ENCODE measurements at regions not wholly inside any gene's neighbourhood (a gene's known extent, or its start where the extent isn't known, plus 50 kb on each side); places are given as distances from the start of the nearest gene placed in this dataset.

- intact Hi-C loops (cut with DNase I), result no loop called here
- H3K9me3 ChIP-seq, result no peaks in the 10 kb centered on the region
- no peaks in the 10 kb centered on the region for H3K36me3 ChIP-seq
- TF ChIP-seq POLR2A (IDR thresholded peaks at IDR 0.05) (no peak), CTCF (IDR thresholded peaks at IDR 0.05) (no peak), EP300 (IDR thresholded peaks at IDR 0.05) (no peak)
- H3K4me3 ChIP-seq, result no peak overlapping the region
- WGBS, 3 donors, result 73 to 84% (median 83%) methylated on average over 6 of the region's 6 CpGs
- H3K27me3 ChIP-seq, result no peaks in the 10 kb centered on the region
- DNase-seq, result no peak
- H3K27ac ChIP-seq, result no peak overlapping the region
- no peaks in the 10 kb centered on the region for H3K4me1 ChIP-seq (ENCODE audit: insufficient read depth)
Measured at GRCh38 chr22:27260087-27260698, 541.4 kb downstream of the MN1 start.

GRCh38 chr22:27262361-27262760 is 539.2 kb downstream of the MN1 start:
- H3K27me3 ChIP-seq, result no peaks in the 10 kb centered on the region
- TF ChIP-seq EP300 (IDR thresholded peaks at IDR 0.05) (no peak), CTCF (IDR thresholded peaks at IDR 0.05) (no peak), POLR2A (IDR thresholded peaks at IDR 0.05) (no peak)
- no peaks in the 10 kb centered on the region for H3K36me3 ChIP-seq
- intact Hi-C loops (cut with DNase I), result no loop called here
- no peak overlapping the region for H3K4me3 ChIP-seq
- DNase-seq, result no peak
- no peak overlapping the region for H3K27ac ChIP-seq
- H3K9me3 ChIP-seq, result no peaks in the 10 kb centered on the region
- 20 to 35% (median 24%) methylated on average over 10 of the region's 10 CpGs for WGBS, 3 donors
- H3K4me1 ChIP-seq (ENCODE audit: insufficient read depth), result no peaks in the 10 kb centered on the region

- H3K27me3 ChIP-seq, result no peaks in the 10 kb centered on the region
- DNase-seq, result no peak
- no peaks in the 10 kb centered on the region for H3K9me3 ChIP-seq
- intact Hi-C loops (cut with DNase I), result no loop called here
- 73 to 75% (median 75%) methylated on average over 6 of the region's 6 CpGs for WGBS, 3 donors
- TF ChIP-seq EP300 (IDR thresholded peaks at IDR 0.05), result no peak
- no peak for TF ChIP-seq POLR2A (IDR thresholded peaks at IDR 0.05)
- TF ChIP-seq CTCF (IDR thresholded peaks at IDR 0.05), result no peak
- H3K4me3 ChIP-seq, result no peak overlapping the region
- no peak overlapping the region for H3K27ac ChIP-seq
- no peaks in the 10 kb centered on the region for H3K36me3 ChIP-seq
- no peaks in the 10 kb centered on the region for H3K4me1 ChIP-seq (ENCODE audit: insufficient read depth)
Measured at GRCh38 chr22:27264184-27264583, 537.4 kb downstream of the MN1 start.

- Histone ChIP-seq H3K27me3 (no peaks in the 10 kb centered on the region), H3K36me3 (no peaks in the 10 kb centered on the region), H3K4me1 (ENCODE audit: insufficient read depth) (peaks cover 5% of the 10 kb centered on the region), H3K4me3 (no peak overlapping the region), H3K27ac (no peak overlapping the region), H3K9me3 (no peaks in the 10 kb centered on the region)
- TF ChIP-seq CTCF (IDR thresholded peaks at IDR 0.05), result no peak
- no peak for TF ChIP-seq POLR2A (IDR thresholded peaks at IDR 0.05)
- no peak for TF ChIP-seq EP300 (IDR thresholded peaks at IDR 0.05)
- 93 to 95% (median 94%) methylated on average over 7 of the region's 7 CpGs for WGBS, 3 donors
- intact Hi-C loops (cut with DNase I), result no loop called here
- no peak for DNase-seq
Measured at GRCh38 chr22:27267145-27267544, 534.4 kb downstream of the MN1 start.
